Dermis microvascular lymphatic vessel endothelial cell (primary cell): ENCODE measurements at regions not wholly inside any gene's neighbourhood (a gene's known extent, or its start where the extent isn't known, plus 50 kb on each side); places are given as distances from the start of the nearest gene placed in this dataset.

Experiments used
- DNase-seq, 2 donors: peaks; one replicate each; pipeline versions ENCODE4 v3.0.0 to v3.0.0-alpha.2; 2010; ENCODE audit warnings: low read depth in 2 of 2

GRCh38 chr2:220107380-220107791 is 480.0 kb downstream of the SLC4A3 start:
- no peak for DNase-seq

- DNase-seq, result no peak
Measured at GRCh38 chr2:220114443-220114842, 487.0 kb downstream of the SLC4A3 start.

GRCh38 chr2:220117025-220117424 is 489.6 kb downstream of the SLC4A3 start:
- no peak for DNase-seq

GRCh38 chr2:220120041-220120440 is 492.6 kb downstream of the SLC4A3 start:
- DNase-seq, result no peak

- DNase-seq, result no peak
Measured at GRCh38 chr2:220123751-220124150, 496.3 kb downstream of the SLC4A3 start.

GRCh38 chr2:220125551-220125950 is 498.1 kb downstream of the SLC4A3 start:
- no peak for DNase-seq

GRCh38 chr2:220127311-220127710 is 499.9 kb downstream of the SLC4A3 start:
- DNase-seq, result no peak

GRCh38 chr2:220127876-220128275 is 500.4 kb downstream of the SLC4A3 start:
- no peak for DNase-seq

GRCh38 chr2:220129391-220129790 is 502.0 kb downstream of the SLC4A3 start:
- DNase-seq, result no peak

GRCh38 chr2:220134756-220135534 is 507.5 kb downstream of the SLC4A3 start:
- no peak for DNase-seq

GRCh38 chr2:220143336-220143735 is 515.9 kb downstream of the SLC4A3 start:
- no peak for DNase-seq

- DNase-seq, result no peak
Measured at GRCh38 chr2:220144411-220144810, 517.0 kb downstream of the SLC4A3 start.

GRCh38 chr2:220147161-220148038 is 520.0 kb downstream of the SLC4A3 start:
- DNase-seq, result no peak

- DNase-seq, result no peak
Measured at GRCh38 chr2:220148471-220149248, 521.2 kb downstream of the SLC4A3 start.

- no peak for DNase-seq
Measured at GRCh38 chr2:220151341-220151740, 523.9 kb downstream of the SLC4A3 start.

GRCh38 chr2:220152281-220152935 is 525.0 kb downstream of the SLC4A3 start:
- DNase-seq, result no peak

- no peak for DNase-seq
Measured at GRCh38 chr2:220153118-220153517, 525.7 kb downstream of the SLC4A3 start.

- no peak for DNase-seq
Measured at GRCh38 chr2:220154304-220154703, 526.9 kb downstream of the SLC4A3 start.

GRCh38 chr2:220157312-220157711 is 529.9 kb downstream of the SLC4A3 start:
- DNase-seq, result no peak

- DNase-seq, result no peak
Measured at GRCh38 chr2:220159738-220160137, 532.3 kb downstream of the SLC4A3 start.

GRCh38 chr2:220162320-220162719 is 534.9 kb downstream of the SLC4A3 start:
- no peak for DNase-seq
